ENCODE measurements at regions not wholly inside any gene's neighbourhood (a gene's known extent, or its start where the extent isn't known, plus 50 kb on each side); places are given as distances from the start of the nearest gene placed in this dataset.

DNA sequence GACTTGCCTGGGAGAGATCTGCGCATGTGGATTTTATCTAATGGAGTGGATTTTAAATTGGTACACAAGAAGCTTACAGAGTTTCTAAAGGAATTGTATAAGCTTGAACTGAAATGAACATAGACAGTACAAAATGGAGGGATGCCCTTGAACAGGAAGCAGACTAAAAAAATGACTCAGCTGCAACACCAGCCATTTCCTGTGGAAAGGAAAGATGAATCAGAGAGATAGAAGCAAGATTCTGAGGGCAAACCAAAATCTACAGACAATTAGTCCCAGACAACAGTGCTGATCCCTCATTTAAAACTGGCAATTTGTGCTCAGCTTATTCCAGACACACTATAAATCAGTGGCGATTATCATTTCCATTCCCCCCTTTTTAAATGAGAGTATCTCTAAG, 114.6 kb upstream of the TCF21 start:
- intact Hi-C loops (cut with micrococcal nuclease; ENCODE audit: unreplicated experiment) = no loop called here
- BruUV-seq (replicated peaks) = no TSS peak
- Mint-ChIP-seq H3K27me3 (ENCODE audit: unreplicated experiment) (no peaks in the 10 kb centered on the region), H3K36me3 (ENCODE audit: insufficient read depth, unreplicated experiment) (no peaks in the 10 kb centered on the region), H3K4me3 (ENCODE audit: low read depth, unreplicated experiment) (no peak overlapping the region), H3K9me3 (ENCODE audit: low read depth, unreplicated experiment) (no peaks in the 10 kb centered on the region), H3K4me1 (ENCODE audit: low read depth, unreplicated experiment) (no peaks in the 10 kb centered on the region), H3K27ac (ENCODE audit: unreplicated experiment) (no peak overlapping the region)
- CTCF ChIA-PET = no interaction called here
- TF ChIP-seq, protein P1, sequence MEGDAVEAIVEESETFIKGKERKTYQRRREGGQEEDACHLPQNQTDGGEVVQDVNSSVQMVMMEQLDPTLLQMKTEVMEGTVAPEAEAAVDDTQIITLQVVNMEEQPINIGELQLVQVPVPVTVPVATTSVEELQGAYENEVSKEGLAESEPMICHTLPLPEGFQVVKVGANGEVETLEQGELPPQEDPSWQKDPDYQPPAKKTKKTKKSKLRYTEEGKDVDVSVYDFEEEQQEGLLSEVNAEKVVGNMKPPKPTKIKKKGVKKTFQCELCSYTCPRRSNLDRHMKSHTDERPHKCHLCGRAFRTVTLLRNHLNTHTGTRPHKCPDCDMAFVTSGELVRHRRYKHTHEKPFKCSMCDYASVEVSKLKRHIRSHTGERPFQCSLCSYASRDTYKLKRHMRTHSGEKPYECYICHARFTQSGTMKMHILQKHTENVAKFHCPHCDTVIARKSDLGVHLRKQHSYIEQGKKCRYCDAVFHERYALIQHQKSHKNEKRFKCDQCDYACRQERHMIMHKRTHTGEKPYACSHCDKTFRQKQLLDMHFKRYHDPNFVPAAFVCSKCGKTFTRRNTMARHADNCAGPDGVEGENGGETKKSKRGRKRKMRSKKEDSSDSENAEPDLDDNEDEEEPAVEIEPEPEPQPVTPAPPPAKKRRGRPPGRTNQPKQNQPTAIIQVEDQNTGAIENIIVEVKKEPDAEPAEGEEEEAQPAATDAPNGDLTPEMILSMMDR (IDR thresholded peaks at IDR 0.05; ENCODE audit: unreplicated experiment) = no peak
- no peak for DNase-seq

DNA sequence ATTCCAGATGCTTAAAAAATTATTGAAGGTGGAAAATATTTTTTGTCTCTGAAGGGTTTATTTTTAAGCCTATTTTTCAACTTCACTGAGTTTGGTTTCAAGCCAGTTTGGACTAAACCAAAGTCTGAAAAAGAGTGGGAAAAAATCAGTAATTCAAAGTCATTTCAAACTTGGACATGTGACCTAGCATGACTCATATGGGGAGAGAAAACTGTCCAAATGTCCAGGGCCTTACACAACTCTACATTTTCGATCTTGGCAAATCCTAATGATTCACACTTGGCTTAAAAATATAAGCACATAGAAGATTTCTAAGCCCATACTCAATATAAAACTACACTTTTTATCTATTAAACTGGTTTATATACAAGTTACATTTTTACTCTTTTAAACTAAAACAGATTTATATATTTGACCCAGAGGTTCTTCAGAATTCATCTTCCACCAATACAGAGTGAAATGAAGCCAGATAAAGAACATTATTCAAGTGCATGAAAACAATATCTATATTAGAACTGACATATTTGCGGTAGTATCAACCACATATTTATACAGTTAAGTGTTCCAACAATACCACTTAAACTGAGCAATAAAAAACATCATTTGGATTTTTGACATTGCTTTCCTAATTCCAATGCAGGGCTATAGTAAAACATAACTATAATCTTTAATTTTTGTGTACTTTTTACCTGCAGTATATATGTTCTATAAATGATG, 110.3 kb upstream of the TCF21 start:
- TF ChIP-seq, protein P1 (IDR thresholded peaks at IDR 0.05; ENCODE audit: unreplicated experiment) = no peak
- no peaks in the 10 kb centered on the region for H3K27me3 Mint-ChIP-seq (ENCODE audit: unreplicated experiment)
- H3K4me1 Mint-ChIP-seq (ENCODE audit: low read depth, unreplicated experiment) = no peaks in the 10 kb centered on the region
- H3K9me3 Mint-ChIP-seq (ENCODE audit: low read depth, unreplicated experiment) = no peaks in the 10 kb centered on the region
- CTCF ChIA-PET = interaction anchor here (0.5 to 0.9 kb wide), 2 partner anchors 21 to 204 kb away, joined by 3 to 7 read pairs; no protein-coding TSS in a partner anchor
- no peak for DNase-seq
- intact Hi-C loops (cut with micrococcal nuclease; ENCODE audit: unreplicated experiment) = no loop called here
- H3K27ac Mint-ChIP-seq (ENCODE audit: unreplicated experiment) = no peak overlapping the region
- H3K4me3 Mint-ChIP-seq (ENCODE audit: low read depth, unreplicated experiment) = no peak overlapping the region
- H3K36me3 Mint-ChIP-seq (ENCODE audit: insufficient read depth, unreplicated experiment) = no peaks in the 10 kb centered on the region
- BruUV-seq (replicated peaks) = no TSS peak

DNA sequence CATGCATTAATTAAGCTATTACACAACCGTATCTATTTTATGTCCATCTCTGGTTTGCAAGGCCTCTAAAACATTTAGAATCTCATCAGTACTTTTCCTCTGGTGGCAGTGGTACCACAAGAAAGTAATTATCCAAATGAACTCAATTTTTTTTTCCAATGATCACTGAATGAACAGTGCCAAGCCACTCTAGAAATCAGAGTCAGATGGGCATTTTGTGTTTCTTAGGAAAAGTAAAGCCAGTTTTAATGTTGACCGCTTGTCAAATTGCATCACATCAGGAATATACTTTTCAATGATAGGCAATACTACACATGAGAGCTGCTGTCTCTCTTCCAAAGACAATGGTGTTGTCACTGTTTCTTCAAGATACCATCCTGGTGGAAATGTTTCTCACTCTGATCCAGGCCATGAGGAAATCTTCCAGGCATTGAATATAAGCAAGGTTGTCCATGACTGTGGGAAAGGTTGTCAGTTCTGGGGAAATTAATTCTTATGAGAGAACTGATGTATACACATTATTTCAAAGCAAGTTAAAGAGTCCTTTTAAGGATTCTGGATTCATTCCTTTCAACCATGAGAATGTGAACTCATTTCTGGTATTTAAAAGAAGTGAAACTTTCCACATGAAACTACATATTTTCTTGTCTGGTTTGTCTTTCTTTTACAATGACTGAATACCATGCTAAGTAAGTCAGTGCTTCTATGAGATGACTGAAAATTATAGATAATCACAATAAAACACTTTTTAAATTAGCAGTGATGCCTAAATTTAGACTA, 108.8 kb upstream of the TCF21 start:
- CTCF ChIA-PET = no interaction called here
- no peak overlapping the region for H3K27ac Mint-ChIP-seq (ENCODE audit: unreplicated experiment)
- BruUV-seq (replicated peaks) = no TSS peak

DNA sequence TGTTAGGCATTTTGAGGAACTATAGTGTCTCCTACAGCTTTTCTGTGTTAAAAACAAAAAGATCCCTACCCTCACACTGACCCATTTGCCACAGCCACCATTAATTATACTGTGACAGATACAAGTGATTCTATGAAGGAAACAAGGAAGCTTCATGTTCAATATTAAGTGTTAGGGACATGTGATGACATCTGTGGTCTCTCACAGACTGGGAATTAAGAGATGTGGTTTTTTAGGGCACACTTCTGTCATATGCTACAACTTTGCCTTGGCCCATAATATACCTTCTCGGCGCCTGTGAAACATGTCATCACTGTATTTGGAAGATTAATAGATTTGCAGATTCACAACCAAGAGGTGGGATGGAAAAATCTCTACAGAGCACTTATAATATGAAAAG, 102.9 kb upstream of the TCF21 start:
- Mint-ChIP-seq H3K27me3 (ENCODE audit: unreplicated experiment) (no peaks in the 10 kb centered on the region), H3K36me3 (ENCODE audit: insufficient read depth, unreplicated experiment) (no peaks in the 10 kb centered on the region), H3K4me3 (ENCODE audit: low read depth, unreplicated experiment) (no peak overlapping the region), H3K4me1 (ENCODE audit: low read depth, unreplicated experiment) (no peaks in the 10 kb centered on the region), H3K9me3 (ENCODE audit: low read depth, unreplicated experiment) (no peaks in the 10 kb centered on the region), H3K27ac (ENCODE audit: unreplicated experiment) (no peak overlapping the region)
- DNase-seq = no peak
- TF ChIP-seq, protein P1 (IDR thresholded peaks at IDR 0.05; ENCODE audit: unreplicated experiment) = no peak
- BruUV-seq (replicated peaks) = no TSS peak
- intact Hi-C loops (cut with micrococcal nuclease; ENCODE audit: unreplicated experiment) = no loop called here
- CTCF ChIA-PET = no interaction called here

More for the DNA sequence above, 108.8 kb upstream of the TCF21 start:
- TF ChIP-seq, protein P1 (IDR thresholded peaks at IDR 0.05; ENCODE audit: unreplicated experiment) = no peak
- no peak overlapping the region for H3K4me3 Mint-ChIP-seq (ENCODE audit: low read depth, unreplicated experiment)
- no peaks in the 10 kb centered on the region for H3K4me1 Mint-ChIP-seq (ENCODE audit: low read depth, unreplicated experiment)
- no peaks in the 10 kb centered on the region for H3K9me3 Mint-ChIP-seq (ENCODE audit: low read depth, unreplicated experiment)
- H3K36me3 Mint-ChIP-seq (ENCODE audit: insufficient read depth, unreplicated experiment) = no peaks in the 10 kb centered on the region
- no peaks in the 10 kb centered on the region for H3K27me3 Mint-ChIP-seq (ENCODE audit: unreplicated experiment)
- no peak for DNase-seq
- intact Hi-C loops (cut with micrococcal nuclease; ENCODE audit: unreplicated experiment) = no loop called here

All from Calu3 (cell line).